Cardiac muscle cell (in vitro differentiated cells and primary cell): ENCODE measurements at regions not wholly inside any gene's neighbourhood (a gene's known extent, or its start where the extent isn't known, plus 50 kb on each side); places are given as distances from the start of the nearest gene placed in this dataset.

Experiments used
- DNase-seq, 2 donors: peaks; one replicate each; pipeline versions ENCODE4 v3.0.0 to v3.0.0-alpha.2; 2010 to 2017; ENCODE audit warnings: low read depth in 1 of 2, low spot score in 1 of 2
- H3K27ac ChIP-seq: fragments of 200-600 bp; sonication (generic); 2 replicates; pipeline ENCODE4 v1.5.1; 2016
- H3K27me3 ChIP-seq: fragments of 200-600 bp; sonication (generic); 2 replicates; pipeline ENCODE4 v1.6.0; 2016; ENCODE audit warnings: control low read depth
- H3K36me3 ChIP-seq: fragments of 200-600 bp; sonication (generic); 2 replicates; pipeline ENCODE4 v1.5.1; 2016; ENCODE audit warnings: control low read depth
- H3K4me1 ChIP-seq: fragments of 200-600 bp; sonication (generic); 2 replicates; pipeline ENCODE4 v1.8.1; 2017; ENCODE audit warnings: low read depth, mild to moderate bottlenecking, mixed run types
- H3K4me3 ChIP-seq: fragments of 200-600 bp; sonication (generic); 2 replicates; pipeline ENCODE4 v1.5.1; 2016; ENCODE audit warnings: mild to moderate bottlenecking
- H3K9me3 ChIP-seq: fragments of 200-600 bp; sonication (generic); 2 replicates; pipeline ENCODE4 v1.5.1; 2017; ENCODE audit warnings: low read depth, mild to moderate bottlenecking, control low read depth
- CTCF ChIP-seq: IDR thresholded peaks from 2 replicates; pipeline ENCODE4 v1.5.1; 2012; ENCODE audit warnings: low read depth, mild to moderate bottlenecking, low read length

- no peaks in the 10 kb centered on the region for H3K27me3 ChIP-seq
- no peak for DNase-seq
- H3K4me1 ChIP-seq: no peaks in the 10 kb centered on the region
- no peak overlapping the region for H3K27ac ChIP-seq
- no peaks in the 10 kb centered on the region for H3K9me3 ChIP-seq
- no peaks in the 10 kb centered on the region for H3K36me3 ChIP-seq
- no peak overlapping the region for H3K4me3 ChIP-seq
- TF ChIP-seq CTCF: no peak
Measured at GRCh38 chr14:81818271-81818670, 284.6 kb upstream of the SEL1L start.

- H3K27me3 ChIP-seq: no peaks in the 10 kb centered on the region
- H3K4me3 ChIP-seq: no peak overlapping the region
- DNase-seq: no peak
- no peak overlapping the region for H3K27ac ChIP-seq
- no peak for TF ChIP-seq CTCF
- H3K4me1 ChIP-seq: no peaks in the 10 kb centered on the region
- no peaks in the 10 kb centered on the region for H3K9me3 ChIP-seq
- H3K36me3 ChIP-seq: no peaks in the 10 kb centered on the region
Measured at GRCh38 chr14:81819344-81819743, 285.7 kb upstream of the SEL1L start.

GRCh38 chr14:81819910-81820309 is 286.3 kb upstream of the SEL1L start:
- H3K9me3 ChIP-seq: no peaks in the 10 kb centered on the region
- H3K36me3 ChIP-seq: no peaks in the 10 kb centered on the region
- no peaks in the 10 kb centered on the region for H3K27me3 ChIP-seq
- no peak overlapping the region for H3K27ac ChIP-seq
- no peak overlapping the region for H3K4me3 ChIP-seq
- no peak for TF ChIP-seq CTCF
- no peak for DNase-seq
- no peaks in the 10 kb centered on the region for H3K4me1 ChIP-seq

- H3K36me3 ChIP-seq: no peaks in the 10 kb centered on the region
- no peak for TF ChIP-seq CTCF
- no peaks in the 10 kb centered on the region for H3K4me1 ChIP-seq
- no peak for DNase-seq
- no peak overlapping the region for H3K4me3 ChIP-seq
- H3K9me3 ChIP-seq: no peaks in the 10 kb centered on the region
- H3K27me3 ChIP-seq: no peaks in the 10 kb centered on the region
- no peak overlapping the region for H3K27ac ChIP-seq
Measured at GRCh38 chr14:81826081-81826480, 292.4 kb upstream of the SEL1L start.

- Histone ChIP-seq H3K4me1 (no peaks in the 10 kb centered on the region), H3K27me3 (no peaks in the 10 kb centered on the region), H3K36me3 (no peaks in the 10 kb centered on the region), H3K27ac (no peak overlapping the region), H3K9me3 (no peaks in the 10 kb centered on the region), H3K4me3 (no peak overlapping the region)
- TF ChIP-seq CTCF: no peak
- no peak for DNase-seq
Measured at GRCh38 chr14:81829447-81829846, 295.8 kb upstream of the SEL1L start.
